Astrocyte (in vitro differentiated cells and primary cell): ENCODE measurements at regions not wholly inside any gene's neighbourhood (a gene's known extent, or its start where the extent isn't known, plus 50 kb on each side); places are given as distances from the start of the nearest gene placed in this dataset.

Experiments used
- DNase-seq: peaks from one replicate; pipeline ENCODE4 v3.0.0-alpha.2; 2010; ENCODE audit warnings: low read depth
- FAIRE-seq: peaks from 2 replicates; lab custom pipeline; 2011; peaks lifted over from hg19 to GRCh38; lab: Jason Lieb, UNC
- H2AFZ ChIP-seq: 2 replicates; pipeline ENCODE4 v1.6.0; 2012; ENCODE audit warnings: low read depth, low read length, inconsistent platforms
- H3K27ac ChIP-seq: 2 replicates; pipeline ENCODE4 v1.5.1; 2011; ENCODE audit warnings: low read depth, low read length, inconsistent platforms
- H3K27me3 ChIP-seq: 2 replicates; pipeline ENCODE4 v1.6.0; 2011; ENCODE audit warnings: low read length, inconsistent platforms; ENCODE audit not compliant: insufficient read depth
- H3K36me3 ChIP-seq: 2 replicates; pipeline ENCODE4 v1.5.1; 2011; ENCODE audit warnings: low read length, inconsistent platforms; ENCODE audit not compliant: insufficient read depth
- H3K4me1 ChIP-seq: 2 replicates; pipeline ENCODE4 v1.5.1; 2011; ENCODE audit warnings: low read length, inconsistent platforms; ENCODE audit not compliant: insufficient read depth
- H3K4me2 ChIP-seq: 2 replicates; pipeline ENCODE4 v1.6.0; 2012; ENCODE audit warnings: low read length, inconsistent platforms
- H3K4me3 ChIP-seq: 2 replicates; pipeline ENCODE4 v1.5.1; 2011; ENCODE audit warnings: low read depth, mild to moderate bottlenecking, low read length, inconsistent platforms; ENCODE audit not compliant: insufficient read depth
- H3K79me2 ChIP-seq: 2 replicates; pipeline ENCODE4 v1.6.0; 2012; ENCODE audit warnings: mild to moderate bottlenecking, low read length, inconsistent platforms; ENCODE audit not compliant: insufficient read depth
- H3K9ac ChIP-seq: 2 replicates; pipeline ENCODE4 v1.6.0; 2012; ENCODE audit warnings: mild to moderate bottlenecking, low read length, inconsistent platforms
- H3K9me3 ChIP-seq: 2 replicates; pipeline ENCODE4 v1.5.1; 2012; ENCODE audit warnings: low read depth, mild to moderate bottlenecking, low read length, inconsistent platforms; ENCODE audit not compliant: insufficient read depth
- H4K20me1 ChIP-seq: 2 replicates; pipeline ENCODE4 v1.6.0; 2012; ENCODE audit warnings: low read length, inconsistent platforms; ENCODE audit not compliant: insufficient read depth
- H3K27ac Mint-ChIP-seq: one replicate; pipeline ENCODE4 v1.8.0; 2021; ENCODE audit warnings: mild to moderate bottlenecking, mixed read lengths; ENCODE audit not compliant: unreplicated experiment
- H3K27me3 Mint-ChIP-seq: one replicate; pipeline ENCODE4 v1.8.0; 2021; ENCODE audit warnings: low read depth, mixed read lengths; ENCODE audit not compliant: unreplicated experiment
- H3K36me3 Mint-ChIP-seq: one replicate; pipeline ENCODE4 v1.8.0; 2021; ENCODE audit warnings: low read depth, mixed read lengths; ENCODE audit not compliant: unreplicated experiment
- H3K4me1 Mint-ChIP-seq: one replicate; pipeline ENCODE4 v1.8.0; 2021; ENCODE audit warnings: low read depth, mixed read lengths; ENCODE audit not compliant: unreplicated experiment
- H3K4me3 Mint-ChIP-seq: one replicate; pipeline ENCODE4 v1.8.0; 2021; ENCODE audit warnings: mild to moderate bottlenecking, moderate library complexity, mixed read lengths; ENCODE audit not compliant: unreplicated experiment
- H3K9me3 Mint-ChIP-seq: one replicate; pipeline ENCODE4 v1.8.0; 2021; ENCODE audit warnings: mild to moderate bottlenecking, mixed read lengths; ENCODE audit not compliant: unreplicated experiment
- CTCF ChIP-seq: IDR thresholded peaks from 2 replicates; pipeline ENCODE4 v1.5.1; 2011; ENCODE audit warnings: low read depth, mild to moderate bottlenecking, inconsistent platforms, low read length, moderate library complexity; ENCODE audit not compliant: insufficient read depth
- EZH2 ChIP-seq: IDR thresholded peaks from 2 replicates; pipeline ENCODE4 v1.6.1; 2012; ENCODE audit warnings: mild to moderate bottlenecking, low read length, inconsistent platforms; ENCODE audit not compliant: insufficient read depth

- H3K36me3 ChIP-seq = no peaks in the 10 kb centered on the region
- no peak overlapping the region for H3K27ac Mint-ChIP-seq
- H4K20me1 ChIP-seq = no peaks in the 10 kb centered on the region
- FAIRE-seq = no peak
- H3K9ac ChIP-seq = no peak overlapping the region
- no peak overlapping the region for H3K27ac ChIP-seq
- H2AFZ ChIP-seq = no peak overlapping the region
- peaks cover 11% of the 10 kb centered on the region for H3K4me1 Mint-ChIP-seq
- peak overlapping the region; percentile 19 for H3K4me2 ChIP-seq
- no peaks in the 10 kb centered on the region for H3K79me2 ChIP-seq
- peak; percentile 35 for DNase-seq
- TF ChIP-seq CTCF (no peak), EZH2 (no peak)
- peaks cover 2% of the 10 kb centered on the region for H3K27me3 ChIP-seq
- H3K27me3 Mint-ChIP-seq = peaks cover 3% of the 10 kb centered on the region
- no peaks in the 10 kb centered on the region for H3K9me3 ChIP-seq
- H3K4me1 ChIP-seq = no peaks in the 10 kb centered on the region
- H3K4me3 Mint-ChIP-seq = no peak overlapping the region
- no peaks in the 10 kb centered on the region for H3K36me3 Mint-ChIP-seq
- H3K4me3 ChIP-seq = no peak overlapping the region
- no peaks in the 10 kb centered on the region for H3K9me3 Mint-ChIP-seq
Observed at GRCh38 chr10:3008518-3009195, 58.7 kb upstream of the PFKP start.

- DNase-seq (no peak), FAIRE-seq (no peak)
- Histone ChIP-seq H2AFZ (no peak overlapping the region), H3K4me3 (no peak overlapping the region), H3K4me2 (no peak overlapping the region), H3K4me1 (no peaks in the 10 kb centered on the region), H3K27ac (no peak overlapping the region), H3K79me2 (no peaks in the 10 kb centered on the region), H3K36me3 (no peaks in the 10 kb centered on the region), H3K27me3 (peaks cover 2% of the 10 kb centered on the region), H3K9me3 (no peaks in the 10 kb centered on the region), H3K9ac (no peak overlapping the region), H4K20me1 (no peaks in the 10 kb centered on the region)
- TF ChIP-seq EZH2 (no peak), CTCF (no peak)
- peaks cover 3% of the 10 kb centered on the region for H3K27me3 Mint-ChIP-seq
- H3K27ac Mint-ChIP-seq = no peak overlapping the region
- no peaks in the 10 kb centered on the region for H3K36me3 Mint-ChIP-seq
- H3K9me3 Mint-ChIP-seq = no peaks in the 10 kb centered on the region
- no peak overlapping the region for H3K4me3 Mint-ChIP-seq
- peaks cover 18% of the 10 kb centered on the region for H3K4me1 Mint-ChIP-seq
Observed at GRCh38 chr10:3006607-3007006, 60.7 kb upstream of the PFKP start.

GRCh38 chr10:3006093-3006492 is 61.3 kb upstream of the PFKP start:
- no peak for DNase-seq
- no peaks in the 10 kb centered on the region for H3K79me2 ChIP-seq
- no peak overlapping the region for H3K4me2 ChIP-seq
- TF ChIP-seq EZH2 = no peak
- TF ChIP-seq CTCF = no peak
- H3K27ac ChIP-seq = no peak overlapping the region
- peaks cover 18% of the 10 kb centered on the region for H3K4me1 Mint-ChIP-seq
- H2AFZ ChIP-seq = no peak overlapping the region
- FAIRE-seq = no peak
- no peaks in the 10 kb centered on the region for H3K4me1 ChIP-seq
- H3K4me3 Mint-ChIP-seq = no peak overlapping the region
- H3K9me3 ChIP-seq = no peaks in the 10 kb centered on the region
- no peaks in the 10 kb centered on the region for H3K9me3 Mint-ChIP-seq
- H3K27ac Mint-ChIP-seq = no peak overlapping the region
- H4K20me1 ChIP-seq = no peaks in the 10 kb centered on the region
- H3K4me3 ChIP-seq = no peak overlapping the region
- H3K27me3 ChIP-seq = peaks cover 2% of the 10 kb centered on the region
- H3K36me3 ChIP-seq = no peaks in the 10 kb centered on the region
- H3K9ac ChIP-seq = no peak overlapping the region
- H3K36me3 Mint-ChIP-seq = no peaks in the 10 kb centered on the region
- H3K27me3 Mint-ChIP-seq = peaks cover 3% of the 10 kb centered on the region
